Astrocyte (in vitro differentiated cells and primary cell): ENCODE measurements at regions not wholly inside any gene's neighbourhood (a gene's known extent, or its start where the extent isn't known, plus 50 kb on each side); places are given as distances from the start of the nearest gene placed in this dataset.

Experiments used
- CTCF ChIP-seq: IDR thresholded peaks from 2 replicates; pipeline ENCODE4 v1.5.1; 2011; ENCODE audit warnings: low read depth, mild to moderate bottlenecking, inconsistent platforms, low read length, moderate library complexity; ENCODE audit not compliant: insufficient read depth
- EZH2 ChIP-seq: IDR thresholded peaks from 2 replicates; pipeline ENCODE4 v1.6.1; 2012; ENCODE audit warnings: mild to moderate bottlenecking, low read length, inconsistent platforms; ENCODE audit not compliant: insufficient read depth

- TF ChIP-seq EZH2 = no peak
- no peak for TF ChIP-seq CTCF
These were observed 863.5 kb upstream of the CDH8 start for GRCh38 chr16:62899737-62900136.
